GM18907 (cell line): ENCODE measurements at regions not wholly inside any gene's neighbourhood (a gene's known extent, or its start where the extent isn't known, plus 50 kb on each side); places are given as distances from the start of the nearest gene placed in this dataset.

ENCODE experiments used
- ATAC-seq: cut with Tn5 transposase; IDR thresholded peaks from one replicate; pipeline ENCODE4 v1.9.1; 2021; ENCODE audit warnings: mild to moderate bottlenecking, moderate library complexity; ENCODE audit not compliant: unreplicated experiment

- ATAC-seq, result no peak
Measured at GRCh38 chr4:137209240-137209639, 323.1 kb downstream of the PCDH18 start.

GRCh38 chr4:137206781-137207180 is 325.5 kb downstream of the PCDH18 start:
- ATAC-seq, result no peak

DNA sequence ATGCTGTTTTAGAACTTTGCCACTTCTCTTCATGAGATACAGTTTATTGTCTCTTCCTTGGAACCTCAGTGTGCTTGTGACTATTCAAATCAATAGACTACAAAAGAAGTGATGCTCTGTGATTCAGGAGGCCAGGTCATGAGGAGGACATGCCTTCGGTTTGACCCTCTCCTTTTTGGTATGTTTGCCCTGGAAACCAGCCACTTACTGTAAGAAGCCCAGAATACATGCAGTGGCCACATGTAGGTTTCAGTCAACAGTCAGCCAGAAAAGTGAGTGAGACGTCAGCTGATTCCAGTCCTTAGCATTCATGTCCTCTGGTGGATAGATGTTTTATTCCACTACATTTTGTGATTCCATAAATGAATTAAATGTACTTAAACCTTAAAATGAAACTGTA is 328.7 kb downstream of the PCDH18 start:
- ATAC-seq, result no peak

GRCh38 chr4:137200322-137200721 is 332.0 kb downstream of the PCDH18 start:
- ATAC-seq, result no peak

DNA sequence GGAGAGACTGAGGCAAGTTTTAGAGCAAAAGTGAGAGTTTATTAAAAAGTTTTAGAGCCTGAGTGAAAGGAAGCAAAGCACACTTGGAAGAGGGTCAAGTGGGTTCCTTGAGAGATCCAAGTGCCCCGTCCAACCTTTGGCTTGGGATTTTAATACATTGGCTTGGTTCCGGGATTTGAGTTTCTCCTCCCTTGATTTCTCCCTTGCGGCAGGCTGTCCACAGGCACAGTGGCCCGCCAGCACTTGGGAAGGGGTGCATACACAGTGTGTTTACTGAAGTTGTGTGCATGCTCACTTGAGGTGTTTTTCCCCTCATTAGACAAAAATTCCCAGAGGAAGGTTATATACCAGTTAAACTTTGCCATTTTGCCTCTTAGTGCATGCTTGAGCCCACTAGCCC is 333.5 kb downstream of the PCDH18 start:
- no peak for ATAC-seq

DNA sequence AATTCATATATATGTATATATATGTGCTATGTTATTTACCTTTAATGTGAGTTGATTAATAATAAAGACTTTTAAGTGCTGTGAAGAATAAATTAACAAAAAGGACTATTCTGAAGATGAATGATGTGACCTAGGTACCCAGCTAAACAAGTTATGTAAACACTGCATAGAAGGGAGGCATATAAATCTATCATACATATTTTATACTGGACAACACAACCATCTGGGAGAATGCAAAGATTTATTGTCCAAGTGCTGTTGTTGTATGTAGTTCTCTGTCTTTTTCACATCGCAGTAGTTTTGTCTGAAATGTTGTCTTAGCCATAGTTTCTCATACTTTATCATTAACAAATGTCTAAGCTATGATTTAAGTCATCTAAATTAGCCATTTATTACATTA is 337.6 kb downstream of the PCDH18 start:
- ATAC-seq, result no peak

- no peak for ATAC-seq
Measured at GRCh38 chr4:137193564-137193963, 338.7 kb downstream of the PCDH18 start.

GRCh38 chr4:137181293-137181899 is 350.9 kb downstream of the PCDH18 start:
- no peak for ATAC-seq

- no peak for ATAC-seq
Measured at GRCh38 chr4:137180349-137180748, 351.9 kb downstream of the PCDH18 start.

DNA sequence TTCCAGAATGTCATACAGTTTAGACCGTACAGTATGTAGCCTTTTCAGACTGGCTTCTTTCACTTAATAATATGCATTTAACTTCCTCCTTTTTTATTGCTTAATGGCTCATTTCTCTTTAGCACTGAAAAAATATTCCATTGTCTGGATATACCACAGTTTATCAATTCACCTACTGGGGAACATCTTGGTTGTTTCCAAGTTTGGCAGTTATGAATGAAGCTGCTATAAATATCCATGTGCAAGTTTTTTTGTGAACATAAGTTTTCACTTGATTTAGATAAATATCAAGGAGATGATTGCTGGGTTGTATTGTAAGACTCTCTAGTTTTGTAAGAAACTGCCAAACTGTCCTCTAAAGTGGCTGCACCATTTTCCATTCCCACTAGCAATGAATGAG is 375.5 kb downstream of the PCDH18 start:
- no peak for ATAC-seq

GRCh38 chr4:137156054-137156453 is 376.2 kb downstream of the PCDH18 start:
- ATAC-seq, result no peak

DNA sequence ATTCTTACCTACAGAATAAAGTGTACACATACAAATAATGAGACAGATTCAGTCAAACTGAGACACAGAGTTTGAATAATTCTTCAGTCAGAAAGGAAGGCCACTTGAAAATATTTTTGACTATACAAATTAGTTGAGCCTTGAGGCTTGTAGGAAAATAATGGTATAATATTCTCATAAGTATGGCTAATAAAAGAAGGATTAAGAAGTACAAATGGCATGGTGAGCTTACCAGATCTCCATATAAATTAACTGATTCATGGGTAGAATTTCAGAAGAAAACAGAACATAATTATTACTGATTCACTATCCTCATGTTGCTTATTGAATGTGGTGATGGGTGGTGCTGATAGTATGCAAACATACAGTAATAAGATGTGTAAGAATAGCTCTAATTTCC is 401.1 kb downstream of the PCDH18 start:
- no peak for ATAC-seq

- ATAC-seq, result no peak
Measured at GRCh38 chr4:137129845-137130244, 402.4 kb downstream of the PCDH18 start.

- ATAC-seq, result no peak
Measured at GRCh38 chr4:137129441-137129840, 402.9 kb downstream of the PCDH18 start.

GRCh38 chr4:137125011-137125410 is 407.3 kb downstream of the PCDH18 start:
- ATAC-seq, result no peak

GRCh38 chr4:137124278-137124932 is 407.9 kb downstream of the PCDH18 start:
- peak; percentile 90 for ATAC-seq

DNA sequence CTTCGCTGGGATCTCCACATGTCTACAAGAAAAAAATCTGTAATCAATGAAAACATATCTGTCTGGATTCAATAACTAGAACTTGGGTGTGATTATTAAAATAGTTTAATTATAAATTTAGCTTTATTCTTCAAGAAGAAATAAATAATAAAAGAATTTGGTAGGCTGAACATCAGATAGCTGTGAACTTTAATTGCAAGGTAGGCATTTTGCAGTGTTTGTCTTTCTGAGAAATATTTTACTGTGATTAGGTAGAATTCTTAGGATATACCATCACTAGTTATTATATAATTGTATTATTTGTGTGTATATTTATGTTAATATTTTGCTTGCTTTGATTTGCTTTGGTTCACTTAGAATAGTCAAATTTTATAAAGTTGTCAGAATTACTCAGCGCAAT is 409.4 kb downstream of the PCDH18 start:
- ATAC-seq, result no peak

DNA sequence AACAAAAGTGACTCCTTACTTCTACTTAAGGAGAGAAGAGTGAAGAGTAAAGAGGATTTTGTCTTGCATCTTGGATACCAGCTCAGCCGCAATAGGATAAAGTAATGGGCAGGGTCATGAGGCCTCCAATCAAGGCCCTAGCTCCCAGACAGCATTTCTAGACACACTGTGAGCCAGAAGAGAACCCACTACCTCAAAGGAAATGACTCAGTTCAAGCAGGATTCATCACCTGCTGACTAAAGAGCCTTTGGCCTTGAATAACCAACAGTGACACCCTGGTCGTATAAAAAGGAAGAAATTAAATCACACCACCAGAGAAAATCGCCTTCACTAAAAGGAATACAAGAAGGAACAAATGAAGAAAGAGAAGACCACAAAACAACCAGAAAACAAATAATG is 416.1 kb downstream of the PCDH18 start:
- ATAC-seq, result no peak

GRCh38 chr4:137106733-137107132 is 425.6 kb downstream of the PCDH18 start:
- no peak for ATAC-seq

DNA sequence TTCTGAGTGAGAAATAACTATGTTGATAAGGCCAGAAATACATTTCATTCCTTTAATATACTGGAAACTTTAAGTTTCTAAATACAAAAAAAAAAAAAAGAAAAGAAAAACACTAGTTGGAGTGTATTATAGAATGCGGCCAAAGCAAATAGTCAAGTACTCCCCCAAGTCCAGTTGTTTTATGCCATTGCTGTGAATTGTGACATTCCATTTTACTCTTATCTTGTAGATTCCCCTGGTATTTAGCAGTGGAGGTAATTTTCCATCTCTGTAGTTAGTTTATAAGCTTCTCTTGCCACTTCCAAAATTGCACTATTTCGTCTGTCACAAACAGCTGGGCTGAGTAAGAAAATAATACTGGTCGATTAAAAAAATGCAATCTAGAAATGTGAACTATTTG is 426.0 kb downstream of the PCDH18 start:
- ATAC-seq, result no peak

GRCh38 chr4:137090951-137091350 is 441.3 kb downstream of the PCDH18 start:
- no peak for ATAC-seq

GRCh38 chr4:137083571-137084135 is 448.6 kb downstream of the PCDH18 start:
- ATAC-seq, result no peak

GRCh38 chr4:137082061-137082460 is 450.2 kb downstream of the PCDH18 start:
- ATAC-seq, result no peak
